HG02970 (cell line): ENCODE measurements at regions not wholly inside any gene's neighbourhood (a gene's known extent, or its start where the extent isn't known, plus 50 kb on each side); places are given as distances from the start of the nearest gene placed in this dataset.

Source experiments
- ATAC-seq: cut with Tn5 transposase; IDR thresholded peaks from one replicate; pipeline ENCODE4 v1.9.1; 2021; ENCODE audit warnings: mild to moderate bottlenecking, moderate library complexity, moderate number of reproducible peaks; ENCODE audit not compliant: unreplicated experiment, low FRiP score

DNA sequence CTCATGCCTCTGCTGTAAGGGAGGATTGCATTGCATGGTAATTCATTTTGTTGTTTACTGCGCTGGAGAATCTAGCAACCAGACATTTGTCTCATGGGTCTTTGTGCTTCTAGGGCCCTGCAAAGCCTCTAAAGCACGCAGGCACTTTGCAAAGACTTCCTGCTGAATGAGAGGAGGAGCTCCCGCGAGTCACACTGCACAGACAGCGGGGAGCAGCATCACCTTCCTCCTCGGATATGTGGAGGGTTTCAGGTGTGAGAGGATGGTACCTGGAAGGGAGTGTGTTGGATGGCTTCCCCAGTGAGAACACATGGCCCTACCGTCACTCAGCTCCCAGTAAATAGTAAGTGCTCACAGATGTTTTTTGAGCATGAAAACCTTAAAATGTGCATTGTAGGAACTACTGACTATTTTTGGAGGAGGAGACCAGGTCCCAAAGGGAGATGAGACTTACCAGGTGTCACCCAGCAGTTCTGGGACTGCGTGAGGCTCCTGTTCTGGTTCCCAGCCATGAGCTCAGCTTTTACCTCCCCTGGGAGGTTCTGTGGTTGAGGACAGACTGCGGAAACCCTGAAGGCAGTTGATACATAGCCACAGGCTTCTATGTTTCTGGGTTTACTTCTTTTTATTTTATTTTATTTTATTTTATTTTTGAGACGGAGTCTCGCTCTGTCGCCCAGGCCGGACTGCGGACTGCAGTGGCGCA, 278.0 kb downstream of the FGF9 start:
- no peak for ATAC-seq

DNA sequence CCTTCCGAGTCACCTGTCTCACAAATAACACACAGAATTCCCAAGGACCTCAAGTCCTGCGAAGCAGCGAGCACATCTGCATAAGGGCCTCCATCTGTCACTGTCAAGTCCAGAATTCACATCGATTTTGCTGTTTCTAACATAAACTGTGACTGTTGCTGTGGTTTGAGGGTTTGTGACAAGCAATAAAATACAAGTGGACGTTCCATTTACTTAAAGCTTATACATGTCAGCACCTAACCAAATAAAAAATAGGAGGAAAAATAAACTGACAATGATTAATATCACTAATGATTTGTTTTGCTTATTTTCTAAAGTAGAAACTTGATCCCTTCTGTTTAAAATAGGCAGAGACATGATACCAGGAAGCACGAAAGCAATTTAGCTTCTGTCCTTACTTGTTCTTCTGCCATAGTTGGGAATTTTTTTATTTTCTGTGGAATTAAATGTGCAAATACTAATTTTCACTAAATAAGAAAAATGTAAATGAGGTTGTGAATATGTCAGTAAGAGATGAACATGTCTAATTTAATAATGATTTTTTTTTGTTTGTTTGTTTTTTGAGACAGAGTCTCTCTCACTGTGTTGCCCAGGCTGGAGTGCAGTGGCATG, 279.1 kb downstream of the FGF9 start:
- ATAC-seq = no peak

DNA sequence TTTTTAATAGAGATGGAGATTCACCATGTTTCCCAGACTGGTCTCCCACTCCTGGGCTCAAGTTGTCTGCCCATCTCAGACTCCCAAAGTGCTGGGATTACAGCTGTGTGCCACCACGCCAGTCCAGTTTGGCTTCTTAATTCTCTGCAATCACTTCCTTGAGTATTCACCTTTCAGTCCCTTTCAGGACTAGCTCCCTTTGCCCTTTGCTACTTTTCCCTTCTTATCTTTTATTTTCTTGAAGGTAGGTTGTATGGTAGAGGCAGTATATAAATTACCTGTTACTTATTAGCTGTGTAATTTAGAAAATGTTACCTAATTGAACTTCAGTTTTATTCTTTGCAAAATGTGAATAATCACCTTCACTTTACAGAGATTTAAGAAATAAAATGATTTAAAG, 285.8 kb downstream of the FGF9 start:
- no peak for ATAC-seq

DNA sequence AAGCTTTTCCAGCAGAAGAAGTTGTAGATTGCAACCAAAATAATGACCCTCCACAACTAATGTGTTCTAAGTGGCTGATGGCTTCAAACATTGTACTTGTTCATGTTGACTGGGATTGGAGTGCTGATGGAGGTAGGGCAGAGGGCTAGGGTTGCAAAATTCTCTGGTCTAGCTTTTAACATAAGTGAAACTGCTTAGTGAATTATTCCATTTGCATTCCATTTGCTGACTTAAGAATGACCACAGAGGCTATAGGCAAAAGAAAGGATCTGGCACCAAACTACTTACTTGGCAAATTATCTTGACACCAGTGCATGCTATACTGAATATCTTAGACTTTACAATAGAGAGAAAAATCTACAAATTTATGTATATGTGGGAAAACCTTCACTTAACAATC, 287.0 kb downstream of the FGF9 start:
- no peak for ATAC-seq

DNA sequence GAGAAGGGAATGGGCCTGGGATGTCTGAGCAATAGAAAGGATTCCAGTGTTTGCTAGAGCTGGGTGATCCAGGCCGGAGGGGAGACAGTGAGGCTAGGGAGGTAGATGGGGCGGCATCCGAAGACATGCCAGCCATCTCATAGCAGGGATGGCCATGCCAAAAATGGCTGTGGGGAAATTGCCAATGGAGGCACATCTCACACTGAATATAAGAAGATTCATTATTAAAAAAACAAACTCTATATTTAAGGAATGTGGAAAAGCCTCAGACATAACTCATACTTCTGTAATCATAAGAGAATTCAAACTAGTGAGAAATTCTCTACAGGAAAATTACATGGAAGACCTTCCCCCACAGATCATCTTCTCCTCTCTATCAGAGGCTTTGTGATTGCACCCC, 289.2 kb downstream of the FGF9 start:
- ATAC-seq = no peak

DNA sequence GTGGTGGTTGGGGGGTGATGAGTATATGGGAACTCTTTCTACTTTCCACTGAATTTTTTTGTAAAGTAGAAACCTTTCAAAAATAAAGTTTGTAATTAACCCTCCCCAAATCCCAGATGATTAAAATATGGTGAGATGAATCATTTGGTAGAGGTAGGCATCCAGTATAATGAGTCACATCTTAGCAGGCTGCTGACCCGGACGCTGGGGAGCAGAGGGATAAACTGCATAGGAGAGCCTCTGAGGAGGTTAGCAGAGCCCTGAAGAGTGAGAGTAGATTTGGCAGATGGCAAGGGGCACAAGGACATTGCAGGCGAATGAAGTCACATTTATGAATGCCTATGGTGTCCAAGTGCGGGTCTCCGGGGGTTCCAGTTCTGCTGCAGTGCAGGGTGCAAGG, 293.8 kb downstream of the FGF9 start:
- no peak for ATAC-seq

DNA sequence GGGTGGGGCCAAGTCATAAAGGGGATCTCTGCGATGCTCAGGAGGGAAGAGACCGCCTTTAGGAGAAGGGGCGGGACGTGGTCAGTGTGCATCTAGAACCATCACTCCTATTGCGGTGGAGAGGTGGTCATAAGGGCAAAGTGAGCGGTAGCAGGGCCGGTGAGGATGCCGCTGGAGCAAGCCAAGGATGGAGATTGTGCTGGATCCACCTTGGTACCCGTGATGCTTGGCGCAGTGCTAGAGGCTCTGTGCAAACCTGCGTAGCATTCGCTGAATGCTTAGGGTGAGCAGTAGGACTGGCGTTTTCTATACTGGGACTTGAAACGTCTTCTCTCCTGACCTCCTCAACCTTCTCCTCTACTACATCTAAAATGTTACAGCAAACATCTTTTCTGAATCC, 294.2 kb downstream of the FGF9 start:
- no peak for ATAC-seq

DNA sequence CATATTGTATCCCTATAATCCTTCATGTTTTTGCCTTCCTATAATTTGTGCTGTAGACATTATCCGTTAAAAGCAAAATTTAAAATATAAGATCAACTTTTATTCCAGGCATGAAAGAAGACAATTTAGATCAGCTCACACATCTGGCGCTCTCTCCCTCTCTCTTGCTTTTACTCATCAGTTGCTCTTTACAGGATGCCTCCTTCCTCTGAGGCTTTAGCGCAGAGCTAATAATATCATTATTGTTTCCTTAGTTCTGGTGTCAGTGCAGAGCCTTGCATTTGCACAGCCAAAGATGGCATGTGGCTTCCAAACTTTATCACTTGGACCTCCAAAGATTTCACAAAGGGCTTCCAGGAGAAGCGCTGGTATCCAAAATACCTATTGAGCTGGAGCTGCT, 295.1 kb downstream of the FGF9 start:
- no peak for ATAC-seq

DNA sequence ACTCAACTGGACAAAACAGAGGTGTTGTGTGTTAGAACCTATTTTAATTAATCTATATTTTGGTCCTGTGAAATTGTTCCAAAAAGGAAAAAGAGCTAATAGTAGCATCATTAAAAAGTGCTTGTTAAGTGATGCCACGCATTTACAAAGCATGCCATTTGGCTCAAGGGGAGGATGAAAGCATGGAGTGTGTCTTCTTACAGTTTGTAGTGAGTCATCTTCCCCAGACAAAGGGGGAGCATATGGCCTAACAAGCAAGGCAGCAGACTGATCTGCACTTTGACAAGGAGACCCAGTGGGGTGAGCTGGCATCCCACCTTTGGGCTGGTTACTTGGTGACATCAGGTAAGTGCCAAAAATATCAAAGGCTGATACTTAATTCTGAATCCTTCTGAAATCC, 297.0 kb downstream of the FGF9 start:
- no peak for ATAC-seq

DNA sequence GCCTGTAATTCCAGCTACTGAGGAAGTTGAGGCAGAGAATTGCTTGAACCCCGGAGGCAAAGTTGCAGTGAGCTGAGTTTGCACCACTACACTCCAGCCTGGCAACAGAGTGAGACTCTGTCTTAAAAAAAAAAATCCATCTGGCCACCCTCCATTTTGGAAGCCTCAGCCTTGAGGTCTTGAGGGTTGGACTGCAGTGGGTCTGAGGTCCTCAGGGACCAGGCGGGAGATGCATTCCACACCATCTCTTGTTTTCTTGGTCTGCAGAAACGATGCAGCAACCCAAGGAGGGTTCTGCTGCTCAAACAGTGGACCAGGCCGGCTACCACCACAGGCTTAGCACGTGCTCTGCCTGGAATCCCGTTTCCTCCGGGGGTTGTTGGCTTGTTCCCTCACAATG, 299.3 kb downstream of the FGF9 start:
- ATAC-seq = no peak

DNA sequence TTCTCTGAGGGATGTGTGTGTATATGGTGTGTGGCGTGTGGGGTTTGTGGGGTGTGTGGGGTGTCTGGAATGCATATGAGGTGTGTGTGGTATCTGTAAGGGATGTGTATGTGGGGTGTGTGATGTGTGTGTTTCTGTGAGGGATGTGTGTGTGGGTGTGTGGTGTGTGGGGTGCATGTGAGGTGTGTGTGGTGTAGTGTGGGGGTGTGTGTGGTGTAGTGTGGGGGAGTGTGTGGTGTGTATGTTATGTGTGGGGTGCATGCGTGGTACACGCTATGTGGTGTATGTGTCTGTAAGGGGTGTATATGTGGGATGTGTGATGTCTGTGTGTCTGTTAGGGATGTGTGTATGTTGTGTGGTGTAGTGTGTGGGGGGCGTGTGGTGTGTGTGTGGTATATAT, 300.0 kb downstream of the FGF9 start:
- no peak for ATAC-seq

DNA sequence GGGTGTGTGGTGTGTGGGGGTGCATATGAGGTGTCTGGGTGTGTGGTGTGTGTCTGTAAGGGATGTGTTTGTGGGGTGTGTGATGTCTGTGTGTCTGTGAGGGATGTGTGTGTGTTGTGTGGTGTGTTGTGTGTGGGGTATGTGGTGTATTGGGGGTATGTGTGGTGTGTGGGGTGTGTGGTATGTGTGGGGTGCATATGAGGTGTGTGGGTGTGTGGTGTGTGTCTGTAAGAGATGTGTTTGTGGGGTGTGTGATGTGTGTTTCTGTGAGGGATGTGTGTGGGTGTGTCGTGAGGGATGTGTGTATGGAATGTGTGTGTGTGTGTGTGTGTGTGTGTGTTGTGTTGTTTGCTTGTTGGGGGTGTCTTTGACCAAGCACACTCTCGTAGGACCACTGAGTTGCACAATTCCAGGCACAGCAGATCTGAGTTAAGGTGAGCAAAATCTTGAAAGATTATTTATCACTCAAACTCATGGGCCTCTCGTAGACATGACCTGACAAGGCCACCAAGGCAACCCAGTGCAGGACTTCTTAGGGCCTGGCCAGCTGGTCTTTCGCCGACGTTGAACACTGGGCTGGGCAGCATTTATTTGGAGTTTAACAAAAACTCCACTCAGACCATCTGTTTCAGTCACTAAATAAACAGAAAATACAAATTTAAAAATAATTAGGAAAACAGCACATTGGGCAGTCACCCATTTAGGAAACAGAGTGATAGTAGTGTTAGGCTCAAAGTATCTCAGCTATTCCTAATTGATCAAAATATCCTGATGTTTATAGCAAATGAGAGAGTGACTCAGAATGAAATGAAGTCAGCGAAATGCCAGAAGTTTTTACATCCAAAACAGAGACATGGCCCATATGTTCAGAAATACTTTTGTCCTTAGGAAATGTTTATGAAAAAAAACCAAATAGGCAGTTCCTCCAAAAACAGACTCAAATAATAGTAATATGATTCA, 301.1 kb downstream of the FGF9 start:
- ATAC-seq = no peak

DNA sequence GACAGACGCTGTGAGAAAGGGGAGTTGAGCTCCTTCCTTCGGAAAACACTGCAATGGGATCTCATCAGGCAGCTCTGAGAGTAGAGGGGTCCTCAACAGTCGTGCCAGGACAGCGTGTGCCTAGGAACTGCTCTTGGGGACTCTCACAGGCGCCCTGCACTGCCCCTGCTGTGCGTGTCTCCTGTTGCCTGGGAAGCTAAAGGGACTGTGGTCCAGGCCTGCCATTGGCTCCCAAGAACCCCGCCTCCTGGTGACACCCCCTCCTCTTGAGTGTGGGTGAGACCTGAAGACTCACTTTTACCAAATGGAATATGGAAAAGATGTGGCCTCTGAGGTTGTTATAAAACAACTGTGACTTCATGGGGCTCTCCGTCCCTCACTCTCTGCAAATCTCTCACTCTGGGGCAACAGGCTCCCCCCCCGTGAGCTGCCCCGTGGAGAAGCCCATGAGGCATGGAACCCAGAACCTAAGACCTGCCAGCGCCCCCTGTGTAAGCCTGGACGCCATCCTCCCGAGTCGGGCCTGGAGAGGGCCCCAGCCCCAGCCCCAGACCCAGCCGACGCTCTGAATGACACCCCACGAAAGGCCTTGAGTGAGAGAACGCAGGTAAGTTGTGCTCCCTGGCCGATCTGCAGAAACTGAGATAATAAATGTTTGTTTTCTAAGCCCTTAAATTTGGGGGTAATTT, 302.7 kb downstream of the FGF9 start:
- no peak for ATAC-seq

DNA sequence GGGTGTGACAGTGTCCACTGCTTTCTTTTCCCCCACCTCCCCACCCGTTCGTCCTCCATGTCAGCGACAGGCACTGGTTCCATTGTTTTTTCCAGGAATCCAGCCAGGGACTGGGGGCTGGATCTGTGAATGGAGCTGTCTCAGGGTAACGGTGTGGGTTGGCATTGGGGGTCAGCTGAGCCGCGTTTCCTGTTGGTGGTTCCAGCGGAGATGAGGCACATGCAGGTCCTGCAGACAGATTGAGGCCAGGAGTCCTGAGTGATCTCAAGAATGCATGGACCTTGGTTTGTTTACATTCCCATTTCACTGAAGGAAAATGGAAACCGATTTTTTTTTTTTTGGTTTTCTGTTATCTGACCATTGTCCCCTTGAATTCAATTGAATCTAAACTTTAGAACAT, 303.9 kb downstream of the FGF9 start:
- ATAC-seq = no peak

DNA sequence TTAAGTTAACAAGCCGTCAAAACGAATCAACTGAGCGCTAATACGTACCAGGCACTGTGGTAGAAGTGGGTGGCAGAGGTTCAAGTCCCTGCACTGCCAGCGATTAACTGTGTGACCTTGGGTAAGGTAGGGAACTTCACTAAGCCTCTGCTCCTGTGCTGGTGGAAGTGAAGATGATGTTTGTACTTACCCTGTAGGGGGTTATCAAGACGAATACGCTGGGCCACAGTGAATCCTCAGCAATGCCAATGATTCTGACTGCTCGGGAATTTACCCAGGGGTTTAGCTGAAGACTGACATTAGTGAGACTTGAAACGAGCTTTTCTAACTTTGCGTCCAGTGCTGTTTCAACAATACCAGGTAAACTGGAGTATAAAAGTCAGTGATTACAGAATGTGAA, 305.3 kb downstream of the FGF9 start:
- no peak for ATAC-seq

DNA sequence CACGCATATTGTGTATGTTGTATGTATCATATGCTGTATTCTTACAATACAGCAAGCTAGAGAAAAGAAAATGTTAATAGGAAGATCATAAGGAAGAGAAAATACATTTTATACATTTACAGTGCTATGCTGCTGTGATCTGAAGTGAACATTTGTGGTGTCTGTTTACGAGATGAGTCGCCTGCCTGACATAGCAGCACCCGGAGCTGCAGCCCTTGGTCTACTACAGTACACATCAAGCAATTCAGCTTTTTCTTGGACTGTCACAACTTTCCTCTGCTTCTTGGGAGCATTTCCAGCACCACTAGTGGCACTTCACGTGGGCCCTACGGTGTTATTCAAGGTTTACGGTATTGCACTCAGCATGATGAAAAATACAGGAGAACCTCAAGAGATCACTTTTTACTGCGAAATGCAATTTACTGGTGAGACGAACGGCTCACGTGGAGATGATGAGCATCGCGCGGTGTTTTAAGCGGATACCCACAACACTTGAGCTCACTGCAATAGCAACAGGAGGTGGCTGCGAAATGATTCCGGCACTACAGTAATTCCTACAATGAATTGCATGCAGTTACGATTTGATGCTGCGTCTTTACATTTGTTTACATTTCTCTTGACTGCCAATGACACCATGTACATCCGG, 308.4 kb downstream of the FGF9 start:
- no peak for ATAC-seq

DNA sequence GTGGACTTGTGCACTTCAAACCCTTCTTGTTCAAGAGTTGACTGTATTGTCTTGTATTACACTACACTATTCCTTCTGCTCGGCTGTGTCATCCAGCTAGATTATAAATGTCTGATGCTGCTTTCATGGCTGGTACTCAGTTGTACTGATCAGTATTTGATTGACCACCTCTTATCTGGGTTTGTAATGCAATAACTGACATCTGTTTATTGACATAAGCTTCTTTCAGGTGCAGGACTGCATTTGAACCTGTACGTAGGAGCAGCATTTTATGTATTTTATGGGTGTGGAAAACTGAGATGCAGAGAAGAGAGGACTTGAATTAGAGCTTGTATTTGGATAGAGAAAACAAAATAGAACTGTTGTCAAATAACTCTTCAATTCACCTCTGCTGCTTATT, 309.2 kb downstream of the FGF9 start:
- no peak for ATAC-seq

DNA sequence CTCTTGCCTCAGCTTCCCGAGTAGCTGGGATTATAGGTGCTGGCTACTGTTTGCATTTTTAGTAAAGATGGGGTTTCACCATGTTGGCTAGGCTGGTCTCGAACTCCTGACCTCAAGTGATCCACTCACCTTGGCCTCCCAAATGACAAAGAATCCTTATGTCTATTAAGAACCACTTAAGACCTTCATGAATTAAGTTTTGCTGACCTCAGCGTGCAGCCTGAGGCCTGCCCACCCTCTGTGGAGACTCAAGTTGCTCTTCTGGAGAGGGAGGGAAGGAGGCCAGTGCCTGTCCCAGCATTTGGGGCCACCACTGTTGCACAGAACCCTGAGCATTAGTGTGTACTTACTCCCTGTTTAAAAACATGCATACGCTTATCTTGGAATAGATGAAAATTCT, 313.3 kb downstream of the FGF9 start:
- no peak for ATAC-seq

DNA sequence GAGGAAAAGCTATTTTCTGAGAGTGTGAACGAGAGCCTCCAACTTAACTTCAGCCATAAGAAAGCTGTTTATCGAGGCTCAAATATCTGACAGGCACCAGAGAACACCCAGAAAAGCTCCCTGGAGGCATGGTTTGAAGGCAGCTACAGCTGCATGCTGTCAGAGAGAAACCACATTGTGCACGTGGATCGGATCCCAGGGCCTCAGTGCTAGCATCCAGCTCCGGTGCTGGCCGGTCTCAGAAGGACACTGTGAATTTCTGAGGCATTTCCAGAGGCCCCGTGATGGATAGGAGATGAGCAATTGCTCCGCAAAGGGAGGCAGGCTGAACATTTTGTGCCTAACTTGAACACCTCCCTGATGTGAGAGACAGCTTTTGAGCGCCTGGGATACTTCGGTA, 315.7 kb downstream of the FGF9 start:
- ATAC-seq = no peak

DNA sequence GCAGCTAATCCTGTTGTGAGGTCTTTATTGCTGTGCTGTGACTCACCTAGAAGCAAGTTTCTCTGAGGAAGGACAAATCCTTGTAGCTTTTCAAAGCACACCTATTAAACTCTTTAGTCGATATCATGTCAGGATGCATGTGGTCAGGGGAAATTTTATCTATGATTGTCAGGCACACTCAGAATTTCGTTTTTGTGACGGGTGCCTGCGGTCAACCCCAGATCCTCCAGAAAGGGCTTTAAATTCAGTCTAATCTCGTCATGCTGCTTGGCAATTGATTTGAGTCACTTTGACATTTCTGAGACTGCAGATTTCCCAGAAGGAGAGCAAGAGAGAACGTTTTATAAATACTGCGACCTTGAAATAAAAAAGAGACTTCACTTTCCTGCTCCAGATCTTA, 316.9 kb downstream of the FGF9 start:
- no peak for ATAC-seq
